CD4-positive, alpha-beta T cell (primary cell): ENCODE measurements at regions not wholly inside any gene's neighbourhood (a gene's known extent, or its start where the extent isn't known, plus 50 kb on each side); places are given as distances from the start of the nearest gene placed in this dataset.

Experiments used
- ATAC-seq: fragments of 200-7000 bp; cut with Tn5 transposase; one replicate; pipeline ENCODE4 v1.10.0; 2022; ENCODE audit warnings: mild to moderate bottlenecking; ENCODE audit not compliant: poor library complexity
- CTCF ChIA-PET: fragments of 350-600 bp; sonication (Branson Sonifier 250); formaldehyde crosslinking; loops from one replicate; lab custom pipeline; 2021; ENCODE audit warnings: antibody characterized with exemption, inconsistent platforms; lab: Charles Lee
- POLR2A ChIA-PET: fragments of 350-600 bp; sonication (Branson Sonifier 250); formaldehyde crosslinking; loops from one replicate; lab custom pipeline; 2021; ENCODE audit warnings: antibody characterized with exemption, inconsistent platforms; lab: Charles Lee
- DNase-seq, 14 experiments: peaks; one replicate each; pipeline ENCODE4 v3.0.0-alpha.2; 2013 to 2020; ENCODE audit warnings: mixed read lengths in 2 of 14
- H3K27ac ChIP-seq, 2 donors: one replicate each; pipeline versions ENCODE4 v1.5.1 to v1.7.0; 2013; ENCODE audit warnings: low read length in 2 of 2, low read depth in 1 of 2, mild to moderate bottlenecking in 1 of 2
- H3K27me3 ChIP-seq, 2 experiments: 1 replicate in 1 of 2; 2 replicates in 1 of 2; pipeline versions ENCODE4 v1.6.1 to v1.7.0; 2013; ENCODE audit warnings: low read length in 2 of 2, control low read depth in 1 of 2, mild to moderate bottlenecking in 1 of 2, moderate library complexity in 1 of 2; ENCODE audit not compliant: insufficient read depth in 2 of 2, control insufficient read depth in 1 of 2
- H3K36me3 ChIP-seq: one replicate; pipeline ENCODE4 v1.6.1; 2013; ENCODE audit warnings: low read length, control low read depth; ENCODE audit not compliant: insufficient read depth
- H3K4me1 ChIP-seq: one replicate; pipeline ENCODE4 v1.6.1; 2013; ENCODE audit warnings: low read length, control low read depth; ENCODE audit not compliant: insufficient read depth
- H3K4me3 ChIP-seq: one replicate; pipeline ENCODE4 v1.5.1; 2013; ENCODE audit warnings: mild to moderate bottlenecking, low read length, moderate library complexity
- H3K9me3 ChIP-seq, 2 experiments: 1 replicate in 1 of 2; 2 replicates in 1 of 2; pipeline versions ENCODE4 v1.6.1 to v1.7.0; 2013; ENCODE audit warnings: low read length in 2 of 2, mild to moderate bottlenecking in 2 of 2, control low read depth in 1 of 2, moderate library complexity in 1 of 2; ENCODE audit not compliant: control insufficient read depth in 1 of 2, insufficient read depth in 1 of 2
- H3K27ac Mint-ChIP-seq: one replicate; pipeline ENCODE4 v1.8.0; 2020; ENCODE audit warnings: mixed read lengths
- H3K27me3 Mint-ChIP-seq: one replicate; pipeline ENCODE4 v1.8.0; 2021; ENCODE audit warnings: mixed read lengths
- H3K36me3 Mint-ChIP-seq: one replicate; pipeline ENCODE4 v1.8.0; 2021; ENCODE audit warnings: low read depth, mixed read lengths
- H3K4me1 Mint-ChIP-seq: one replicate; pipeline ENCODE4 v1.8.0; 2021; ENCODE audit warnings: low read depth, mixed read lengths
- H3K4me3 Mint-ChIP-seq: one replicate; pipeline ENCODE4 v1.8.0; 2020; ENCODE audit warnings: mild to moderate bottlenecking, mixed read lengths
- H3K9me3 Mint-ChIP-seq: one replicate; pipeline ENCODE4 v1.8.0; 2020; ENCODE audit warnings: mixed read lengths
- CTCF ChIP-seq: fragments of 200-600 bp; IDR thresholded peaks from one replicate; pipeline ENCODE4 v1.8.0; 2022; ENCODE audit warnings: antibody characterized with exemption, mild to moderate bottlenecking
- intact Hi-C, 2 experiments: fragments of 100-400 bp; cut with DNase I in 1 of 2; cut with micrococcal nuclease in 1 of 2; formaldehyde crosslinking; loops; one replicate each; pipeline versions ENCODE4 v1.15.1 to v1.9.0; 2023 to 2025; cut with DNase I, micrococcal nuclease

GRCh38 chr11:19628018-19628417, 84.6 kb upstream of the NAV2 start:
- Mint-ChIP-seq H3K36me3 (no peaks in the 10 kb centered on the region), H3K4me1 (no peaks in the 10 kb centered on the region), H3K27me3 (peaks cover 36% of the 10 kb centered on the region), H3K9me3 (peaks cover 8% of the 10 kb centered on the region), H3K27ac (no peak overlapping the region), H3K4me3 (no peak overlapping the region)
- CTCF ChIA-PET = no interaction called here
- POLR2A ChIA-PET = no interaction called here
- intact Hi-C loops = no loop called here
- DNase-seq (no peak), ATAC-seq (no peak)
- Histone ChIP-seq H3K27me3 (peaks cover 0 to 2% of the 10 kb centered on the region in 2 experiments), H3K4me1 (no peaks in the 10 kb centered on the region), H3K9me3 (peaks cover 4 to 6% of the 10 kb centered on the region in 2 experiments), H3K36me3 (no peaks in the 10 kb centered on the region), H3K4me3 (no peak overlapping the region), H3K27ac (no peak overlapping the region)
- TF ChIP-seq CTCF = no peak

GRCh38 chr11:19627566-19627965, 85.1 kb upstream of the NAV2 start:
- no peaks in the 10 kb centered on the region for H3K36me3 Mint-ChIP-seq

GRCh38 chr11:19625438-19625837, 87.2 kb upstream of the NAV2 start:
- peaks cover 31% of the 10 kb centered on the region for H3K27me3 Mint-ChIP-seq
- peak in 3 of 14 experiments; percentile 6 to 23 (median 15) for DNase-seq
- Histone ChIP-seq H3K9me3 (peaks cover 4 to 6% of the 10 kb centered on the region in 2 experiments), H3K4me1 (no peaks in the 10 kb centered on the region), H3K27me3 (no peaks in the 10 kb centered on the region), H3K27ac (no peak overlapping the region), H3K4me3 (no peak overlapping the region), H3K36me3 (no peaks in the 10 kb centered on the region)
- ATAC-seq = no peak
- H3K36me3 Mint-ChIP-seq = no peaks in the 10 kb centered on the region
- H3K9me3 Mint-ChIP-seq = peaks cover 8% of the 10 kb centered on the region
- ChIA-PET POLR2A (no interaction called here), CTCF (no interaction called here)
- H3K4me1 Mint-ChIP-seq = no peaks in the 10 kb centered on the region
- H3K27ac Mint-ChIP-seq = no peak overlapping the region
- intact Hi-C loops = no loop called here
- TF ChIP-seq CTCF = no peak
- H3K4me3 Mint-ChIP-seq = no peak overlapping the region

More at GRCh38 chr11:19627566-19627965, 85.1 kb upstream of the NAV2 start:
- intact Hi-C loops = no loop called here
- ChIA-PET CTCF (no interaction called here), POLR2A (no interaction called here)
- Histone ChIP-seq H3K27ac (no peak overlapping the region), H3K27me3 (peaks cover 0 to 2% of the 10 kb centered on the region in 2 experiments), H3K4me1 (no peaks in the 10 kb centered on the region), H3K9me3 (peaks cover 4 to 6% of the 10 kb centered on the region in 2 experiments), H3K36me3 (no peaks in the 10 kb centered on the region), H3K4me3 (no peak overlapping the region)
- no peaks in the 10 kb centered on the region for H3K4me1 Mint-ChIP-seq
- TF ChIP-seq CTCF = no peak
- H3K9me3 Mint-ChIP-seq = peaks cover 8% of the 10 kb centered on the region
- peaks cover 36% of the 10 kb centered on the region for H3K27me3 Mint-ChIP-seq
- H3K27ac Mint-ChIP-seq = no peak overlapping the region
- DNase-seq = no peak
- no peak for ATAC-seq
- H3K4me3 Mint-ChIP-seq = no peak overlapping the region
